Fibroblast of skin of scalp (primary cell): ENCODE measurements at regions not wholly inside any gene's neighbourhood (a gene's known extent, or its start where the extent isn't known, plus 50 kb on each side); places are given as distances from the start of the nearest gene placed in this dataset.

ENCODE experiments used
- DNase-seq: peaks from one replicate; pipeline ENCODE4 v3.0.0-alpha.2; 2013

GRCh38 chr13:37510441-37510840 lies 88.1 kb downstream of the POSTN start:
- DNase-seq: no peak

- no peak for DNase-seq
Observed at GRCh38 chr13:37505531-37505930, 93.0 kb downstream of the POSTN start.

GRCh38 chr13:37504251-37504650 lies 94.3 kb downstream of the POSTN start:
- no peak for DNase-seq

- DNase-seq: no peak
Observed at GRCh38 chr13:37503287-37503686, 95.3 kb downstream of the POSTN start.

GRCh38 chr13:37502303-37502993 lies 96.1 kb downstream of the POSTN start:
- DNase-seq: peak; percentile 68

- DNase-seq: peak; percentile 11
Observed at GRCh38 chr13:37501187-37501586, 97.4 kb downstream of the POSTN start.

- peak; percentile 61 for DNase-seq
Observed at GRCh38 chr13:37495046-37495445, 103.5 kb downstream of the POSTN start.

- no peak for DNase-seq
Observed at GRCh38 chr13:37493775-37494174, 104.8 kb downstream of the POSTN start.

- peak; percentile 99 for DNase-seq
Observed at GRCh38 chr13:37492741-37493514, 105.6 kb downstream of the POSTN start.

GRCh38 chr13:37492075-37492474 lies 106.5 kb downstream of the POSTN start:
- peak; percentile 94 for DNase-seq

- DNase-seq: peak; percentile 77
Observed at GRCh38 chr13:37491661-37492060, 106.9 kb downstream of the POSTN start.

GRCh38 chr13:37490176-37490779 lies 108.3 kb downstream of the POSTN start:
- peak; percentile 65 for DNase-seq

GRCh38 chr13:37488726-37489125 lies 109.8 kb downstream of the POSTN start:
- DNase-seq: peak; percentile 82

- DNase-seq: peak; percentile 24
Observed at GRCh38 chr13:37486171-37486681, 112.3 kb downstream of the POSTN start.

- DNase-seq: peak; percentile 69
Observed at GRCh38 chr13:37485756-37486155, 112.8 kb downstream of the POSTN start.

- no peak for DNase-seq
Observed at GRCh38 chr13:37484056-37484455, 114.5 kb downstream of the POSTN start.

- no peak for DNase-seq
Observed at GRCh38 chr13:37482331-37482730, 116.2 kb downstream of the POSTN start.

- DNase-seq: no peak
Observed at GRCh38 chr13:37481885-37482227, 116.7 kb downstream of the POSTN start.

GRCh38 chr13:37481011-37481884 lies 117.3 kb downstream of the POSTN start:
- peak; percentile 91 for DNase-seq

- no peak for DNase-seq
Observed at GRCh38 chr13:37479916-37480315, 118.7 kb downstream of the POSTN start.

- DNase-seq: peak; percentile 74
Observed at GRCh38 chr13:37476874-37477273, 121.7 kb downstream of the POSTN start.

- DNase-seq: peak; percentile 80
Observed at GRCh38 chr13:37475966-37476365, 122.6 kb downstream of the POSTN start.

- no peak for DNase-seq
Observed at GRCh38 chr13:37475151-37475550, 123.4 kb downstream of the POSTN start.
